Amniotic stem cell (primary cell): ENCODE measurements at regions not wholly inside any gene's neighbourhood (a gene's known extent, or its start where the extent isn't known, plus 50 kb on each side); places are given as distances from the start of the nearest gene placed in this dataset.
"Not testable (repeated sequence)": the region's sequence is repeated elsewhere in the genome, so short reads cannot be mapped to it uniquely, and the experiment has no call there.

Experiments used
- DNase-seq: peaks from one replicate; lab custom pipeline; 2025; lab: John Stamatoyannopoulos, UW

- no peak for DNase-seq
Observed at GRCh38 chr21:36601362-36601761, 97.6 kb upstream of the SIM2 start.

- no peak for DNase-seq
Observed at GRCh38 chr21:36602735-36603134, 96.2 kb upstream of the SIM2 start.

- DNase-seq, result no peak
Observed at GRCh38 chr21:36603221-36603620, 95.7 kb upstream of the SIM2 start.

- no peak for DNase-seq
Observed at GRCh38 chr21:36605426-36605825, 93.5 kb upstream of the SIM2 start.

GRCh38 chr21:36606287-36606982 is 92.5 kb upstream of the SIM2 start:
- no peak for DNase-seq

- no peak for DNase-seq
Observed at GRCh38 chr21:36606983-36607325, 92.0 kb upstream of the SIM2 start.

- no peak for DNase-seq
Observed at GRCh38 chr21:36608041-36608896, 90.6 kb upstream of the SIM2 start.

GRCh38 chr21:36608897-36609225 is 90.1 kb upstream of the SIM2 start:
- no peak for DNase-seq

GRCh38 chr21:36609654-36610053 is 89.3 kb upstream of the SIM2 start:
- DNase-seq, result no peak

GRCh38 chr21:36610201-36610600 is 88.7 kb upstream of the SIM2 start:
- no peak for DNase-seq

- DNase-seq, result no peak
Observed at GRCh38 chr21:36610935-36611334, 88.0 kb upstream of the SIM2 start.

- no peak for DNase-seq
Observed at GRCh38 chr21:36611379-36611778, 87.5 kb upstream of the SIM2 start.

GRCh38 chr21:36613059-36613458 is 85.9 kb upstream of the SIM2 start:
- no peak for DNase-seq

GRCh38 chr21:36613554-36613953 is 85.4 kb upstream of the SIM2 start:
- no peak for DNase-seq

GRCh38 chr21:36615274-36615964 is 83.5 kb upstream of the SIM2 start:
- no peak for DNase-seq

- DNase-seq, result not testable (repeated sequence)
Observed at GRCh38 chr21:36616773-36617172, 82.1 kb upstream of the SIM2 start.

- not testable (repeated sequence) for DNase-seq
Observed at GRCh38 chr21:36621794-36622193, 77.1 kb upstream of the SIM2 start.

- no peak for DNase-seq
Observed at GRCh38 chr21:36624105-36624504, 74.8 kb upstream of the SIM2 start.

- no peak for DNase-seq
Observed at GRCh38 chr21:36626791-36627190, 72.1 kb upstream of the SIM2 start.

- DNase-seq, result no peak
Observed at GRCh38 chr21:36627242-36627641, 71.7 kb upstream of the SIM2 start.

- DNase-seq, result no peak
Observed at GRCh38 chr21:36628106-36628505, 70.8 kb upstream of the SIM2 start.

GRCh38 chr21:36628761-36629460 is 70.0 kb upstream of the SIM2 start:
- DNase-seq, result no peak
